ENCODE measurements at regions not wholly inside any gene's neighbourhood (a gene's known extent, or its start where the extent isn't known, plus 50 kb on each side); places are given as distances from the start of the nearest gene placed in this dataset.

DNA sequence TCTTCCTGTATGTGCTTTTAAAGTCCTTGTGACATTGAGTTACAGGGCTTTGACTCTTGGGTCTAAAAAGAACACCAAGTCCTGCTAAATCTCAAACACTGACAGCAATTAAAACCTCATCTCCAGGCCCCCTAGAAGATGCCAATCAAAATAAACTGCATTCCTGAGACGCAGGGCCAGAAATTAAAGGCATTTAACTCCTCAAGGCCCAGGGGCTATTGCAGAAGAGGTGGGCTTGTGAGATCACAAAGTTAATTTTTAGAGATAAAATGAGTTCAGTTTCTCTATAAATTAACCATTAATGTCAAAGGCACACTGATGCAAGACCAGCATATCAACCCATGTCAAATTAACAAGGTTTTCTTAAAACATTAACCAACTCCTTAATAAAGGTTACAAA lies 145.6 kb upstream of the CARMIL1 start:
- TF ChIP-seq, protein P1, sequence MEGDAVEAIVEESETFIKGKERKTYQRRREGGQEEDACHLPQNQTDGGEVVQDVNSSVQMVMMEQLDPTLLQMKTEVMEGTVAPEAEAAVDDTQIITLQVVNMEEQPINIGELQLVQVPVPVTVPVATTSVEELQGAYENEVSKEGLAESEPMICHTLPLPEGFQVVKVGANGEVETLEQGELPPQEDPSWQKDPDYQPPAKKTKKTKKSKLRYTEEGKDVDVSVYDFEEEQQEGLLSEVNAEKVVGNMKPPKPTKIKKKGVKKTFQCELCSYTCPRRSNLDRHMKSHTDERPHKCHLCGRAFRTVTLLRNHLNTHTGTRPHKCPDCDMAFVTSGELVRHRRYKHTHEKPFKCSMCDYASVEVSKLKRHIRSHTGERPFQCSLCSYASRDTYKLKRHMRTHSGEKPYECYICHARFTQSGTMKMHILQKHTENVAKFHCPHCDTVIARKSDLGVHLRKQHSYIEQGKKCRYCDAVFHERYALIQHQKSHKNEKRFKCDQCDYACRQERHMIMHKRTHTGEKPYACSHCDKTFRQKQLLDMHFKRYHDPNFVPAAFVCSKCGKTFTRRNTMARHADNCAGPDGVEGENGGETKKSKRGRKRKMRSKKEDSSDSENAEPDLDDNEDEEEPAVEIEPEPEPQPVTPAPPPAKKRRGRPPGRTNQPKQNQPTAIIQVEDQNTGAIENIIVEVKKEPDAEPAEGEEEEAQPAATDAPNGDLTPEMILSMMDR (IDR thresholded peaks at IDR 0.05), result no peak
- no peak for TF ChIP-seq POLR2A (IDR thresholded peaks at IDR 0.05)
- TF ChIP-seq EP300 (IDR thresholded peaks at IDR 0.05), result no peak
